DMS 273 (cell line): ENCODE measurements at regions not wholly inside any gene's neighbourhood (a gene's known extent, or its start where the extent isn't known, plus 50 kb on each side); places are given as distances from the start of the nearest gene placed in this dataset.
"Not testable (repeated sequence)": the region's sequence is repeated elsewhere in the genome, so short reads cannot be mapped to it uniquely, and the experiment has no call there.

Source experiments
- DNase-seq: peaks from one replicate; lab custom pipeline; 2025; ENCODE audit not compliant: unreplicated experiment; lab: John Stamatoyannopoulos, UW

- DNase-seq, result no peak
These were observed 287.7 kb downstream of the PCDH7 start for GRCh38 chr4:31007858-31008257.

- DNase-seq, result no peak
These were observed 289.8 kb downstream of the PCDH7 start for GRCh38 chr4:31009926-31010325.

- DNase-seq, result no peak
These were observed 295.0 kb downstream of the PCDH7 start for GRCh38 chr4:31015123-31015522.

- DNase-seq, result no peak
These were observed 296.3 kb downstream of the PCDH7 start for GRCh38 chr4:31016322-31017061.

- DNase-seq, result no peak
These were observed 300.2 kb downstream of the PCDH7 start for GRCh38 chr4:31020363-31020762.

GRCh38 chr4:31021008-31021407 is 300.8 kb downstream of the PCDH7 start:
- DNase-seq, result no peak

- DNase-seq, result no peak
These were observed 302.5 kb downstream of the PCDH7 start for GRCh38 chr4:31022702-31023101.

GRCh38 chr4:31023109-31023508 is 302.9 kb downstream of the PCDH7 start:
- DNase-seq, result no peak

- no peak for DNase-seq
These were observed 303.6 kb downstream of the PCDH7 start for GRCh38 chr4:31023742-31024141.

- not testable (repeated sequence) for DNase-seq
These were observed 304.6 kb downstream of the PCDH7 start for GRCh38 chr4:31024781-31025180.

GRCh38 chr4:31026256-31026655 is 306.1 kb downstream of the PCDH7 start:
- no peak for DNase-seq

GRCh38 chr4:31034550-31034949 is 314.4 kb downstream of the PCDH7 start:
- no peak for DNase-seq

- no peak for DNase-seq
These were observed 315.6 kb downstream of the PCDH7 start for GRCh38 chr4:31035761-31036160.

- no peak for DNase-seq
These were observed 317.5 kb downstream of the PCDH7 start for GRCh38 chr4:31037703-31038102.

GRCh38 chr4:31039382-31039781 is 319.2 kb downstream of the PCDH7 start:
- DNase-seq, result no peak

GRCh38 chr4:31040106-31040505 is 319.9 kb downstream of the PCDH7 start:
- no peak for DNase-seq

GRCh38 chr4:31041385-31041784 is 321.2 kb downstream of the PCDH7 start:
- no peak for DNase-seq

- DNase-seq, result no peak
These were observed 321.7 kb downstream of the PCDH7 start for GRCh38 chr4:31041853-31042252.

- no peak for DNase-seq
These were observed 323.4 kb downstream of the PCDH7 start for GRCh38 chr4:31043382-31044062.

- DNase-seq, result no peak
These were observed 325.0 kb downstream of the PCDH7 start for GRCh38 chr4:31045151-31045550.

- DNase-seq, result peak; percentile 2
These were observed 325.7 kb downstream of the PCDH7 start for GRCh38 chr4:31045724-31046318.

- DNase-seq, result no peak
These were observed 331.0 kb downstream of the PCDH7 start for GRCh38 chr4:31051151-31051550.
